ENCODE measurements at regions not wholly inside any gene's neighbourhood (a gene's known extent, or its start where the extent isn't known, plus 50 kb on each side); places are given as distances from the start of the nearest gene placed in this dataset.

- TF ChIP-seq ZNF512B (CRISPR knock-in tag; IDR thresholded peaks at IDR 0.05; ENCODE audit: borderline replicate concordance) (peak; percentile 95; the same call in 1 of the 2 replicates), CBX1 (IDR thresholded peaks at IDR 0.05; ENCODE audit: low read depth) (no peak), THYN1 (CRISPR knock-in tag; IDR thresholded peaks at IDR 0.05; ENCODE audit: borderline replicate concordance, low read depth) (peak; percentile 50; the same call in 1 of the 2 replicates), ZNF501 (CRISPR knock-in tag; IDR thresholded peaks at IDR 0.05) (peak; percentile 86), KLF16 (CRISPR knock-in tag; IDR thresholded peaks at IDR 0.05) (peak in 1 of 2 experiments; percentile 96; a peak in 2 of 4 replicates), ISX (CRISPR knock-in tag; conservative IDR thresholded peaks at IDR 0.05) (0 out of 2 replicates have a peak, but pooled peaks have one; percentile 70), ZNF468 (CRISPR knock-in tag; IDR thresholded peaks at IDR 0.05) (no peak), SAFB2 (CRISPR knock-in tag; IDR thresholded peaks at IDR 0.05; ENCODE audit: borderline replicate concordance, low read depth) (no peak), ZNF124 (CRISPR knock-in tag; IDR thresholded peaks at IDR 0.05) (peak; percentile 89), JUNB (CRISPR knock-in tag; IDR thresholded peaks at IDR 0.05; ENCODE audit: borderline replicate concordance) (no peak), PATZ1 (CRISPR knock-in tag; IDR thresholded peaks at IDR 0.05) (peak; percentile 75), GLI4 (CRISPR knock-in tag; IDR thresholded peaks at IDR 0.05; ENCODE audit: borderline replicate concordance) (no peak), ZNF180 (CRISPR knock-in tag; IDR thresholded peaks at IDR 0.05; ENCODE audit: borderline replicate concordance, low read depth) (no peak), ZNF768 (CRISPR knock-in tag; IDR thresholded peaks at IDR 0.05) (no peak)
- TF ChIP-seq, protein P1, sequence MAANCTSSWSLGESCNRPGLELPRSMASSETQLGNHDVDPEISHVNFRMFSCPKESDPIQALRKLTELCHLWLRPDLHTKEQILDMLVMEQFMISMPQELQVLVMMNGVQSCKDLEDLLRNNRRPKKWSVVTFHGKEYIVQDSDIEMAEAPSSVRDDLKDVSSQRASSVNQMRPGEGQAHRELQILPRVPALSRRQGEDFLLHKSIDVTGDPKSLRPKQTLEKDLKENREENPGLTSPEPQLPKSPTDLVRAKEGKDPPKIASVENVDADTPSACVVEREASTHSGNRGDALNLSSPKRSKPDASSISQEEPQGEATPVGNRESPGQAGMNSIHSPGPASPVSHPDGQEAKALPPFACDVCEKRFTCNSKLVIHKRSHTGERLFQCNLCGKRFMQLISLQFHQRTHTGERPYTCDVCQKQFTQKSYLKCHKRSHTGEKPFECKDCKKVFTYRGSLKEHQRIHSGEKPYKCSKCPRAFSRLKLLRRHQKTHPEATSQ (CRISPR knock-in tag; IDR thresholded peaks at IDR 0.05; ENCODE audit: borderline replicate concordance): no peak
- TF ChIP-seq, protein P2, sequence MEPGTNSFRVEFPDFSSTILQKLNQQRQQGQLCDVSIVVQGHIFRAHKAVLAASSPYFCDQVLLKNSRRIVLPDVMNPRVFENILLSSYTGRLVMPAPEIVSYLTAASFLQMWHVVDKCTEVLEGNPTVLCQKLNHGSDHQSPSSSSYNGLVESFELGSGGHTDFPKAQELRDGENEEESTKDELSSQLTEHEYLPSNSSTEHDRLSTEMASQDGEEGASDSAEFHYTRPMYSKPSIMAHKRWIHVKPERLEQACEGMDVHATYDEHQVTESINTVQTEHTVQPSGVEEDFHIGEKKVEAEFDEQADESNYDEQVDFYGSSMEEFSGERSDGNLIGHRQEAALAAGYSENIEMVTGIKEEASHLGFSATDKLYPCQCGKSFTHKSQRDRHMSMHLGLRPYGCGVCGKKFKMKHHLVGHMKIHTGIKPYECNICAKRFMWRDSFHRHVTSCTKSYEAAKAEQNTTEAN (CRISPR knock-in tag; conservative IDR thresholded peaks at IDR 0.05): 0 out of 2 replicates have a peak, but pooled peaks have one; percentile 65
- TF ChIP-seq, protein P3, sequence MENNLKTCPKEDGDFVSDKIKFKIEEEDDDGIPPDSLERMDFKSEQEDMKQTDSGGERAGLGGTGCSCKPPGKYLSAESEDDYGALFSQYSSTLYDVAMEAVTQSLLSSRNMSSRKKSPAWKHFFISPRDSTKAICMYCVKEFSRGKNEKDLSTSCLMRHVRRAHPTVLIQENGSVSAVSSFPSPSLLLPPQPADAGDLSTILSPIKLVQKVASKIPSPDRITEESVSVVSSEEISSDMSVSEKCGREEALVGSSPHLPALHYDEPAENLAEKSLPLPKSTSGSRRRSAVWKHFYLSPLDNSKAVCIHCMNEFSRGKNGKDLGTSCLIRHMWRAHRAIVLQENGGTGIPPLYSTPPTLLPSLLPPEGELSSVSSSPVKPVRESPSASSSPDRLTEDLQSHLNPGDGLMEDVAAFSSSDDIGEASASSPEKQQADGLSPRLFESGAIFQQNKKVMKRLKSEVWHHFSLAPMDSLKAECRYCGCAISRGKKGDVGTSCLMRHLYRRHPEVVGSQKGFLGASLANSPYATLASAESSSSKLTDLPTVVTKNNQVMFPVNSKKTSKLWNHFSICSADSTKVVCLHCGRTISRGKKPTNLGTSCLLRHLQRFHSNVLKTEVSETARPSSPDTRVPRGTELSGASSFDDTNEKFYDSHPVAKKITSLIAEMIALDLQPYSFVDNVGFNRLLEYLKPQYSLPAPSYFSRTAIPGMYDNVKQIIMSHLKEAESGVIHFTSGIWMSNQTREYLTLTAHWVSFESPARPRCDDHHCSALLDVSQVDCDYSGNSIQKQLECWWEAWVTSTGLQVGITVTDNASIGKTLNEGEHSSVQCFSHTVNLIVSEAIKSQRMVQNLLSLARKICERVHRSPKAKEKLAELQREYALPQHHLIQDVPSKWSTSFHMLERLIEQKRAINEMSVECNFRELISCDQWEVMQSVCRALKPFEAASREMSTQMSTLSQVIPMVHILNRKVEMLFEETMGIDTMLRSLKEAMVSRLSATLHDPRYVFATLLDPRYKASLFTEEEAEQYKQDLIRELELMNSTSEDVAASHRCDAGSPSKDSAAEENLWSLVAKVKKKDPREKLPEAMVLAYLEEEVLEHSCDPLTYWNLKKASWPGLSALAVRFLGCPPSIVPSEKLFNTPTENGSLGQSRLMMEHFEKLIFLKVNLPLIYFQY (CRISPR knock-in tag; IDR thresholded peaks at IDR 0.05; ENCODE audit: borderline replicate concordance): peak; percentile 77; the same call in 1 of the 2 replicates
Measured at GRCh38 chr2:9142551-9143263, 63.9 kb upstream of the ASAP2 start (continued).

Data from HepG2 (cell line).